GM10266 (cell line): ENCODE measurements at regions not wholly inside any gene's neighbourhood (a gene's known extent, or its start where the extent isn't known, plus 50 kb on each side); places are given as distances from the start of the nearest gene placed in this dataset.
"Not testable (repeated sequence)": the region's sequence is repeated elsewhere in the genome, so short reads cannot be mapped to it uniquely, and the experiment has no call there.

Experiments used
- DNase-seq: peaks from one replicate; pipeline ENCODE4 v3.0.0; 2012; ENCODE audit errors: extremely low spot score
- CTCF ChIP-seq: IDR thresholded peaks from 2 replicates; pipeline ENCODE4 v1.5.1; 2012; ENCODE audit warnings: mild to moderate bottlenecking, low read depth; ENCODE audit not compliant: control insufficient read depth, insufficient read depth; ENCODE audit errors: missing control alignments

DNA sequence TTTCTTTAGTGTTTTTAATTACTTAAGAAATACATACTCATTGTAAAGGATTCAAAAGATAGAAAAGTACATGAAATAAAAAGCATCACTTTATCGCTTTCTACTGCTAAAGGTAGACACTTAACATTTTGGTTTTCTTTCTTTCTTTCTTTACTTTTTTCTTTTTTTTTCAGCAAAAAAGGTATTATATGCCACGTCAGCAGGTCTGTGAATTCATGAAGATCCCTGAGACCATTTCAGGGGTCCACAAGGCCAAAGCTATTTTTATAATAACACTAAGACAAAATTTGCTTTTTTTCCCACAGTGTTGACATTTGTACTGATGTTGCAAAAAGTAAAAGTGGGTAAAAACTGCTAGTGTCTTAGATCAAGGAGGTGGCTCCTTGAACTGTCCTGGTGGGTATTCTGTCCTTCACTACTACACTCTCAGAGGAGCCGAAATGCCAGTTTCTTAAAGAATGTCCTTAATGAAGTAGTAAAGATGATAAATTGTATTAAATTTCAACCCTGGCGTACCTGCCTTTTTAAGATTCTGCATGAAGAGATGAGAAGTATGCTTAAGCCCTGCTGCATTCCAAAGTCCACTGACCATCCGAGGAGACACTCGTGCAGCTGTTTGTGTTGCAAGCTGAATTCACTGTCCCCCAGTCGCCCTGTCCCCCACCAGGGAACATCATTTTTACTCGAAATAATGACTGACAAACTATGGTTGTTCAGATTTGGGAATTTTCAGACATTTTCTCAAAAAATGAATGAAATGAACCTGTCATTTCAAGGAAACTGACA lies 106.7 kb upstream of the PIAS1 start:
- TF ChIP-seq CTCF: no peak
- no peak for DNase-seq

GRCh38 chr15:67948215-67948614 lies 105.9 kb upstream of the PIAS1 start:
- no peak for TF ChIP-seq CTCF
- no peak for DNase-seq

DNA sequence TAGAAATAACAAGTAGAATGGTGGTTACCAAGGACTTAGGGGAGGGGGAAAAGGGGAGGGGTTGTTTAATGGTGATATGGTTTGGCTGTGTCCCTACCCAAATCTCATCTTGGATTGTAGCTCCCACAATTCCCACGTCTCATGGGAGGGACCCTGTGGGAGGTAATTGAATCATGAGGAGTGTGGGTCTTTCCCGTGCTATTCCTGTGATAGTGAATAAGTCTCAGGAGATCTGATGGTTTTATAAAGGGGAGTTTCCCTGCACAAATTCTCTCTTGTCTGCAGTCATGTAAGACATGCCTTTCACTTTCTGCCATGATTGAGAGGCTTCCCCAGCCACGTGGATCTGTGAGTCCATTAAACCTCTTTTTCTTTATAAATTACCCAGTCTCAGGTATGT lies 102.9 kb upstream of the PIAS1 start:
- DNase-seq: not testable (repeated sequence)

- no peak for TF ChIP-seq CTCF
- DNase-seq: no peak
These were observed 100.8 kb upstream of the PIAS1 start for GRCh38 chr15:67953299-67953698.

DNA sequence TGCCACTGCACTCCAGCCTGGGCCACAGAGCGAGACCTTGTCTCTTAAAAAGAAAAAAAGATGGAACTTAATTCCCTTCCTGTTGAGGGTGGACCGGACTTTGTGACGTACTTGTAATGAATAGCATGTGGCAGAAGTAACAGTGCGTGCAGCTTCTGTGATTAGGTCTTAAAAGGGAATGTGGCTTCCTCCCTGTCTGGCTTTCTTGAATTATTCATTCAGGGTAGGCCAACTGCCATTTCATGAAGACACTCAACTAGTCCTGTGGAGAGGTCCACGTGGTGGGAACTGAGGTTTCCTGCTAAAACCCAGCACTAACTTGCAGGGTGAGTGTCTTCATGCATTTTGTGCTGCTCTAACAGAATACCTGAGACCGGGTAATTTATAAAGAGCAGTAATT lies 98.9 kb upstream of the PIAS1 start:
- DNase-seq: no peak
- no peak for TF ChIP-seq CTCF

- no peak for TF ChIP-seq CTCF
- DNase-seq: no peak
These were observed 96.5 kb upstream of the PIAS1 start for GRCh38 chr15:67957435-67958132.

DNA sequence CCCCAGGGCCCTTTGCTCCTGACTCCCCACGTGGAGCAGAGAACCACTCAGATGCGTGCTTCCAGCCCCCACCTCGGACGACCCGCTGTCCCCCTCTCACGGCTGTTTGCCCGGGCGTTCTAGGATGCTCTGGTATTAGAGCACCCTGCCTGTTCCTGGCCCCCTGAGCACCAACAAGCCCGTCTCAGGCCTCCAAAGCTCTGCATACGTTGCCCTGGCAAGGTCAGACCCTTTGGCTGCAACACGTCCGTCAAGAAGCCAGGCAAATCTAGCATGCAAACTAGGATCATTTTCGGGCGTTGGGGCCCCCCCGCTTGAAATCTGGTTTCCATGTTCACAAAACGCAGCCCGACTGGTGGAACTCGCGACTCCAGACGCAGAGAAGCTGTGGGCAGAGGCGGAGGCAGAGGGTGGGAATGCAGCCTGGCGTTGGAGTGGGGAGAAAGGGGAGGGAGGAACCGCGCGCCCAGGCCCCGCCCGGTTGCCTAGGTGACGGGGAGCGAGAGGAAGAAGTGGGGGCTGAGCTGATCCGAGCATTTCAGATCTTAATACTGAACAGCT lies 86.2 kb upstream of the PIAS1 start:
- peak; percentile 27 for DNase-seq
- no peak for TF ChIP-seq CTCF
